ENCODE measurements at regions not wholly inside any gene's neighbourhood (a gene's known extent, or its start where the extent isn't known, plus 50 kb on each side); places are given as distances from the start of the nearest gene placed in this dataset.
A peak's percentile ranks its signal among the peaks of the same experiment; 100 is the strongest.
"Not testable (repeated sequence)": the region's sequence is repeated elsewhere in the genome, so short reads cannot be mapped to it uniquely, and the experiment has no call there.

- Histone ChIP-seq H2AFZ (ENCODE audit: low read depth, low read length) (no peak overlapping the region), H3K4me1 (ENCODE audit: insufficient read depth, low read length) (peaks cover 19% of the 10 kb centered on the region), H3K9me3 (ENCODE audit: low read length) (no peaks in the 10 kb centered on the region), H3K27me3 (ENCODE audit: insufficient read depth, low read length) (no peaks in the 10 kb centered on the region), H3K36me3 (ENCODE audit: insufficient read depth, low read length) (no peaks in the 10 kb centered on the region), H3K4me3 (ENCODE audit: low read length) (no peak overlapping the region)
Measured at GRCh38 chr3:177444696-177445095, 247.4 kb upstream of the TBL1XR1 start.

- no peak overlapping the region for H2AFZ ChIP-seq (ENCODE audit: low read depth, low read length)
- H3K9me3 ChIP-seq (ENCODE audit: low read length), result no peaks in the 10 kb centered on the region
- H3K4me3 ChIP-seq (ENCODE audit: low read length), result no peak overlapping the region
- H3K27me3 ChIP-seq (ENCODE audit: insufficient read depth, low read length), result no peaks in the 10 kb centered on the region
- no peaks in the 10 kb centered on the region for H3K36me3 ChIP-seq (ENCODE audit: insufficient read depth, low read length)
- peaks cover 19% of the 10 kb centered on the region for H3K4me1 ChIP-seq (ENCODE audit: insufficient read depth, low read length)
Measured at GRCh38 chr3:177445549-177445948, 248.3 kb upstream of the TBL1XR1 start.

- no peak overlapping the region for H3K4me3 ChIP-seq (ENCODE audit: low read length)
- H3K9me3 ChIP-seq (ENCODE audit: low read length), result no peaks in the 10 kb centered on the region
- peak overlapping the region; percentile 5 for H2AFZ ChIP-seq (ENCODE audit: low read depth, low read length)
- no peaks in the 10 kb centered on the region for H3K36me3 ChIP-seq (ENCODE audit: insufficient read depth, low read length)
- H3K27me3 ChIP-seq (ENCODE audit: insufficient read depth, low read length), result no peaks in the 10 kb centered on the region
- peaks cover 24% of the 10 kb centered on the region for H3K4me1 ChIP-seq (ENCODE audit: insufficient read depth, low read length)
Measured at GRCh38 chr3:177446165-177446601, 248.9 kb upstream of the TBL1XR1 start.

- Histone ChIP-seq H3K27me3 (ENCODE audit: insufficient read depth, low read length) (no peaks in the 10 kb centered on the region), H3K4me1 (ENCODE audit: insufficient read depth, low read length) (peaks cover 39% of the 10 kb centered on the region)
Measured at GRCh38 chr3:177447938-177448337, 250.7 kb upstream of the TBL1XR1 start.

GRCh38 chr3:177448987-177449359 is 251.7 kb upstream of the TBL1XR1 start:
- H3K4me3 ChIP-seq (ENCODE audit: low read length), result no peak overlapping the region

More at GRCh38 chr3:177447938-177448337, 250.7 kb upstream of the TBL1XR1 start:
- no peaks in the 10 kb centered on the region for H3K9me3 ChIP-seq (ENCODE audit: low read length)
- H3K4me3 ChIP-seq (ENCODE audit: low read length), result no peak overlapping the region
- no peaks in the 10 kb centered on the region for H3K36me3 ChIP-seq (ENCODE audit: insufficient read depth, low read length)
- no peak overlapping the region for H2AFZ ChIP-seq (ENCODE audit: low read depth, low read length)

GRCh38 chr3:177449360-177450006 is 252.2 kb upstream of the TBL1XR1 start:
- Histone ChIP-seq H3K27me3 (ENCODE audit: insufficient read depth, low read length) (no peaks in the 10 kb centered on the region), H3K4me1 (ENCODE audit: insufficient read depth, low read length) (peaks cover 42% of the 10 kb centered on the region), H3K4me3 (ENCODE audit: low read length) (no peak overlapping the region), H2AFZ (ENCODE audit: low read depth, low read length) (no peak overlapping the region), H3K9me3 (ENCODE audit: low read length) (no peaks in the 10 kb centered on the region), H3K36me3 (ENCODE audit: insufficient read depth, low read length) (no peaks in the 10 kb centered on the region)

More at GRCh38 chr3:177448987-177449359, 251.7 kb upstream of the TBL1XR1 start:
- Histone ChIP-seq H3K9me3 (ENCODE audit: low read length) (no peaks in the 10 kb centered on the region), H2AFZ (ENCODE audit: low read depth, low read length) (no peak overlapping the region), H3K36me3 (ENCODE audit: insufficient read depth, low read length) (no peaks in the 10 kb centered on the region), H3K4me1 (ENCODE audit: insufficient read depth, low read length) (peaks cover 42% of the 10 kb centered on the region), H3K27me3 (ENCODE audit: insufficient read depth, low read length) (no peaks in the 10 kb centered on the region)

- Histone ChIP-seq H2AFZ (ENCODE audit: low read depth, low read length) (peak overlapping the region; percentile 90), H3K27me3 (ENCODE audit: insufficient read depth, low read length) (no peaks in the 10 kb centered on the region), H3K9me3 (ENCODE audit: low read length) (no peaks in the 10 kb centered on the region), H3K4me3 (ENCODE audit: low read length) (peak overlapping the region; percentile 46), H3K36me3 (ENCODE audit: insufficient read depth, low read length) (no peaks in the 10 kb centered on the region), H3K4me1 (ENCODE audit: insufficient read depth, low read length) (peaks cover 36% of the 10 kb centered on the region)
Measured at GRCh38 chr3:177451301-177451750, 254.0 kb upstream of the TBL1XR1 start.

- peak overlapping the region; percentile 46 for H3K4me3 ChIP-seq (ENCODE audit: low read length)
- H3K36me3 ChIP-seq (ENCODE audit: insufficient read depth, low read length), result no peaks in the 10 kb centered on the region
- no peaks in the 10 kb centered on the region for H3K27me3 ChIP-seq (ENCODE audit: insufficient read depth, low read length)
- H2AFZ ChIP-seq (ENCODE audit: low read depth, low read length), result peak overlapping the region; percentile 90
- H3K9me3 ChIP-seq (ENCODE audit: low read length), result peaks cover 2% of the 10 kb centered on the region
- peaks cover 30% of the 10 kb centered on the region for H3K4me1 ChIP-seq (ENCODE audit: insufficient read depth, low read length)
Measured at GRCh38 chr3:177451864-177452830, 254.9 kb upstream of the TBL1XR1 start.

- Histone ChIP-seq H3K4me3 (ENCODE audit: low read length) (no peak overlapping the region), H3K9me3 (ENCODE audit: low read length) (peaks cover 4% of the 10 kb centered on the region), H3K27me3 (ENCODE audit: insufficient read depth, low read length) (no peaks in the 10 kb centered on the region), H2AFZ (ENCODE audit: low read depth, low read length) (no peak overlapping the region), H3K4me1 (ENCODE audit: insufficient read depth, low read length) (peaks cover 30% of the 10 kb centered on the region), H3K36me3 (ENCODE audit: insufficient read depth, low read length) (no peaks in the 10 kb centered on the region)
Measured at GRCh38 chr3:177452831-177453450, 255.7 kb upstream of the TBL1XR1 start.

GRCh38 chr3:177453451-177453844 is 256.2 kb upstream of the TBL1XR1 start:
- Histone ChIP-seq H2AFZ (ENCODE audit: low read depth, low read length) (no peak overlapping the region), H3K36me3 (ENCODE audit: insufficient read depth, low read length) (no peaks in the 10 kb centered on the region), H3K9me3 (ENCODE audit: low read length) (peaks cover 4% of the 10 kb centered on the region), H3K4me1 (ENCODE audit: insufficient read depth, low read length) (peaks cover 30% of the 10 kb centered on the region), H3K27me3 (ENCODE audit: insufficient read depth, low read length) (no peaks in the 10 kb centered on the region), H3K4me3 (ENCODE audit: low read length) (no peak overlapping the region)

- not testable (repeated sequence) for H3K9me3 ChIP-seq (ENCODE audit: low read length)
Measured at GRCh38 chr3:177457204-177457603, 259.9 kb upstream of the TBL1XR1 start.

GRCh38 chr3:177459401-177459800 is 262.1 kb upstream of the TBL1XR1 start:
- peak overlapping the region; percentile 67 for H2AFZ ChIP-seq (ENCODE audit: low read depth, low read length)
- peaks cover 25% of the 10 kb centered on the region for H3K4me1 ChIP-seq (ENCODE audit: insufficient read depth, low read length)
- H3K4me3 ChIP-seq (ENCODE audit: low read length), result no peak overlapping the region
- H3K36me3 ChIP-seq (ENCODE audit: insufficient read depth, low read length), result no peaks in the 10 kb centered on the region
- H3K9me3 ChIP-seq (ENCODE audit: low read length), result peaks cover 4% of the 10 kb centered on the region
- H3K27me3 ChIP-seq (ENCODE audit: insufficient read depth, low read length), result no peaks in the 10 kb centered on the region

More at GRCh38 chr3:177457204-177457603, 259.9 kb upstream of the TBL1XR1 start:
- H3K4me3 ChIP-seq (ENCODE audit: low read length); H3K36me3 ChIP-seq (ENCODE audit: insufficient read depth, low read length); H2AFZ ChIP-seq (ENCODE audit: low read depth, low read length); H3K27me3 ChIP-seq (ENCODE audit: insufficient read depth, low read length): not testable (repeated sequence)
- H3K4me1 ChIP-seq (ENCODE audit: insufficient read depth, low read length), result peaks cover 30% of the 10 kb centered on the region

GRCh38 chr3:177460047-177460446 is 262.8 kb upstream of the TBL1XR1 start:
- Histone ChIP-seq H3K4me1 (ENCODE audit: insufficient read depth, low read length) (peaks cover 25% of the 10 kb centered on the region), H3K27me3 (ENCODE audit: insufficient read depth, low read length) (no peaks in the 10 kb centered on the region), H2AFZ (ENCODE audit: low read depth, low read length) (peak overlapping the region; percentile 67), H3K9me3 (ENCODE audit: low read length) (peaks cover 4% of the 10 kb centered on the region), H3K36me3 (ENCODE audit: insufficient read depth, low read length) (no peaks in the 10 kb centered on the region), H3K4me3 (ENCODE audit: low read length) (peak overlapping the region; percentile 1)

All from neuron (in vitro differentiated cells).